Retinal pigment epithelial cell (primary cell): ENCODE measurements at regions not wholly inside any gene's neighbourhood (a gene's known extent, or its start where the extent isn't known, plus 50 kb on each side); places are given as distances from the start of the nearest gene placed in this dataset.

ENCODE experiments used
- DNase-seq: peaks from one replicate; pipeline ENCODE4 v3.0.0-alpha.2; 2010; ENCODE audit warnings: low read depth
- H3K4me3 ChIP-seq: 2 replicates; pipeline ENCODE4 v1.5.1; 2011; ENCODE audit warnings: mild to moderate bottlenecking, low read length, control low read depth, moderate library complexity
- CTCF ChIP-seq: conservative IDR thresholded peaks from 2 replicates; pipeline ENCODE4 v1.5.1; 2011; ENCODE audit warnings: low read depth, low read length, control low read depth, inconsistent platforms

GRCh38 chr6:16974704-16975359, 127.0 kb upstream of the STMND1 start:
- no peak for DNase-seq
- no peak for TF ChIP-seq CTCF
- H3K4me3 ChIP-seq = no peak overlapping the region

- no peak overlapping the region for H3K4me3 ChIP-seq
- DNase-seq = no peak
- TF ChIP-seq CTCF = no peak
Observed at GRCh38 chr6:16974387-16974673, 127.5 kb upstream of the STMND1 start.

GRCh38 chr6:16973545-16974386, 128.1 kb upstream of the STMND1 start:
- TF ChIP-seq CTCF = no peak
- no peak for DNase-seq
- H3K4me3 ChIP-seq = no peak overlapping the region

- no peak for TF ChIP-seq CTCF
- no peak overlapping the region for H3K4me3 ChIP-seq
- no peak for DNase-seq
Observed at GRCh38 chr6:16973051-16973450, 128.8 kb upstream of the STMND1 start.

GRCh38 chr6:16972535-16972934, 129.3 kb upstream of the STMND1 start:
- no peak for TF ChIP-seq CTCF
- no peak for DNase-seq

GRCh38 chr6:16969699-16970655, 131.9 kb upstream of the STMND1 start:
- no peak overlapping the region for H3K4me3 ChIP-seq
- no peak for TF ChIP-seq CTCF
- peak; percentile 29 for DNase-seq

More at GRCh38 chr6:16972535-16972934, 129.3 kb upstream of the STMND1 start:
- H3K4me3 ChIP-seq = no peak overlapping the region
